Peyer's patch (tissue), 4 donors: ENCODE measurements at regions not wholly inside any gene's neighbourhood (a gene's known extent, or its start where the extent isn't known, plus 50 kb on each side); places are given as distances from the start of the nearest gene placed in this dataset.

Experiments used
- DNase-seq, 3 donors: peaks; one replicate each; pipeline ENCODE4 v3.0.0-alpha.2; 2017 to 2019
- H3K27ac ChIP-seq, 4 donors: fragments of 200-600 bp; sonication (generic); one replicate each; pipeline ENCODE4 v1.5.1; 2016 to 2019
- H3K27me3 ChIP-seq, 2 donors: fragments of 200-600 bp; sonication (generic); one replicate each; pipeline ENCODE4 v1.5.1; 2019
- H3K36me3 ChIP-seq, 3 donors: fragments of 200-600 bp; sonication (generic); one replicate each; pipeline ENCODE4 v1.5.1; 2016 to 2019
- H3K4me1 ChIP-seq, 4 donors: fragments of 200-600 bp; sonication (generic); one replicate each; pipeline ENCODE4 v1.5.1; 2016 to 2019
- H3K4me3 ChIP-seq, 4 donors: fragments of 200-600 bp; sonication (generic); 1 replicate in 3 of 4; 2 replicates in 1 of 4; pipeline ENCODE4 v1.5.1; 2016 to 2019; ENCODE audit warnings: mild to moderate bottlenecking in 1 of 4
- H3K9me3 ChIP-seq, 4 donors: fragments of 200-600 bp; sonication (generic); one replicate each; pipeline ENCODE4 v1.5.1; 2016 to 2019; ENCODE audit warnings: mild to moderate bottlenecking in 1 of 4
- CTCF ChIP-seq, 6 experiments: fragments of 450-650 bp in 4 of 6; fragments of 200-600 bp in 2 of 6; sonication (generic) in 1 of 6; IDR thresholded peaks; one replicate each; pipeline ENCODE4 v1.5.1; 2017 to 2019; ENCODE audit warnings: antibody characterized with exemption in 6 of 6, mild to moderate bottlenecking in 3 of 6, moderate library complexity in 1 of 6
- POLR2A ChIP-seq, 2 donors: fragments of 450-650 bp; IDR thresholded peaks; one replicate each; pipeline ENCODE4 v1.5.1; 2017; ENCODE audit warnings: antibody characterized with exemption in 2 of 2, mild to moderate bottlenecking in 2 of 2, moderate library complexity in 2 of 2

- DNase-seq, result no peak
- peaks cover 0 to 7% (median under 1%) of the 10 kb centered on the region in 4 donors for H3K4me1 ChIP-seq
- H3K36me3 ChIP-seq, result no peaks in the 10 kb centered on the region
- H3K4me3 ChIP-seq, result no peak overlapping the region
- H3K27ac ChIP-seq, result peak overlapping the region in 2 of 4 donors; percentile 28 to 43
- H3K9me3 ChIP-seq, result no peaks in the 10 kb centered on the region
- no peaks in the 10 kb centered on the region for H3K27me3 ChIP-seq
- TF ChIP-seq CTCF (IDR thresholded peaks at IDR 0.05) (no peak), POLR2A (IDR thresholded peaks at IDR 0.05) (no peak)
Observed at GRCh38 chr3:188955919-188956318, 215.9 kb upstream of the TPRG1 start.

DNA sequence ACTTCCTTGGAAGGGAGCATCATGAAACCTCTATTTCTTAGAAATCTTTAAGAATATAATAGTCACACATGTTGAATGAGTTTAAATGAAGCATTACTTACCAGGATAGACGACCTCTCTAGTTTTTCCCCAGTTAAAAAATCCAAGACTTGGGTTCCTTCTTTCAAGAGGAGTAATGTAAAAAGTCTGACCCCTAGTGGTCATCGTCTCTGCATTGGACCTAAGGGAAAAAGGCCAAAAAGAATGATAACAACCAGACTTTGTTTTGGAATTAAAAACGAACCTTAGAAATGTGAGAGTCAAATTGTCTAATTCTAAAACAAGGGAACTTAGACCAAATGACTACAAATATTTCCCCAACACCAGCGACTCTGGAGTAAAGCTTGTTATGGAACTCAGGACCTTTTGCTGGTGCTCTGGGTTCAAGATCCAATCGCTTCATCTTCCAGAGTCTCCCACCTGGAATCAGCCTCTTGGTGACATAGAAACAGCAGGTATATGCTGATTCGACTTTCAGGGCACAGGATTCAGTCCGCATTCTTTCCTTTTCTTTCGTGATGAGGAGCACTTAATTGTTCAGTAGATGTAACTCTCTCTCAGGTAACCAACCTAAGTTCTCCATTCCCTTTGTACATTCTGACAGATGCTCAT, 214.8 kb upstream of the TPRG1 start:
- Histone ChIP-seq H3K9me3 (no peaks in the 10 kb centered on the region), H3K4me3 (no peak overlapping the region), H3K27me3 (no peaks in the 10 kb centered on the region), H3K27ac (peak overlapping the region in 2 of 4 donors; percentile 22 to 28), H3K4me1 (no peaks in the 10 kb centered on the region), H3K36me3 (no peaks in the 10 kb centered on the region)
- no peak for DNase-seq
- peak; percentile 66 to 82 (median 71) for TF ChIP-seq CTCF (IDR thresholded peaks at IDR 0.05)
- no peak for TF ChIP-seq POLR2A (IDR thresholded peaks at IDR 0.05)

DNA sequence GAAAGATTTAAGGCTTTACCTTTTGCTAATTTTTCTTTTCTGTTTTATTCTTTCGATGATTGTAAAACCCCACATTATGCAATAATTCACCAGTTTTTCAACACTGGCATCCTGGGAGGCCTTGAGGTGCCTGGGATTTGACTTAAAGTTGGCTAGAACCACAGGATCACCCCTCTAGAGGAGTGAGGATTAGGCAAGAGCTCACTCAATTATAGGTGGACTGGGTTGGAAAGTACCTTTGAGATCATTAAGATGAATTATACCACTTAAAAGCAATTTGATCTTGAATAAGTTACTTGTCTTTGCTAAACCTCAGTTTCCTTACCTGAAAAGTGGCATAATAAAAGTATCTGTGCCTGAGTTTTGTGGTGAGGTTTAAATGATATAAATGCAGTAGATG, 212.8 kb upstream of the TPRG1 start:
- no peaks in the 10 kb centered on the region for H3K4me1 ChIP-seq
- H3K27me3 ChIP-seq, result no peaks in the 10 kb centered on the region
- H3K27ac ChIP-seq, result no peak overlapping the region

DNA sequence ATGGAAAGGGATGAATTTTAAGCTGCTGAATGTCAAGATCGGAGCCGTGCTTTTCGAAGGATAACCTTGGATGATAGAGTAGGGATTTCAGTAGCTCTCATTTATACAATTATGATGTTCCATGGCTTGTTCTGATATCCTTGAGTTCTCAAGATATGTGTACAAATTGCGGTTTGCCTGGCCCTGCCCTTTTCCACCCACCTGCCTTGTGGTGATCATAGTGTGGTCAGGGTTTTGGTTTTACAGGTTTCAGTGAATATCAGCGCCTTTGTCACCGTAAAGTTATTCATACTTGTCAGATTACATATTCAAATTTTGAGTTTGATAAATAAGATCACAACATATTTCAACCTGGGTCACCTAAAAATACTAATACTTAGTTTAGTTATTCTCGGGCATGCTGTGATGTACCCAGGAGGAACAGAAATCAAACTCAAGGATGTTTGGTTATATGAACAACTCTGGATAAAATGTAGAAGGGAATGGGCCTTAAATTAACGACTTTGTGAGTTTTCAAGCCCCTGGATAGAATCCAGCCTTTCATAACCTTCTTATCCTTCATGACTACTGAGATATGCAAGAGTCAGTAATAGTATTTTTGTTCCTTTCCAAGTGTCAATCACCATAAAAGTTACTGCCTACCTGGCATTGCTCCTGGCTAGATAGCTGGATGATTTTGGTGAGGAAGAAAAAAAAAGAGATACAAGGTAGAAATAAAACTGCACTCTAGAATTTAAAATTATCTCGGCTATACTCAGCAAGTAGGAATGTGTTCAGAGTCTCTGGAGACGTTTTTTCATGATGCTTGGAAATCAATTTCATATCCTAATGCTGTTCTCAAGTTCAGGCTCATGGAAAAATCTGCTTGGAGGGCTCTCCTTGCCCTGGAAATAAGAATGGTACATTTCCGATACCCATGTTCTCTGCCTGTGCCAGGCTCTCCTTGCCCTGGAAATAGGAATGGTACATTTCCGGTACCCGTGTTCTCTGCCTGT, 209.2 kb upstream of the TPRG1 start:
- no peak for TF ChIP-seq POLR2A (IDR thresholded peaks at IDR 0.05)
- no peak for TF ChIP-seq CTCF (IDR thresholded peaks at IDR 0.05)
- no peaks in the 10 kb centered on the region for H3K36me3 ChIP-seq

More for the DNA sequence above, 212.8 kb upstream of the TPRG1 start:
- no peak overlapping the region for H3K4me3 ChIP-seq
- DNase-seq, result no peak
- no peaks in the 10 kb centered on the region for H3K36me3 ChIP-seq
- H3K9me3 ChIP-seq, result no peaks in the 10 kb centered on the region
- TF ChIP-seq POLR2A (IDR thresholded peaks at IDR 0.05) (no peak), CTCF (IDR thresholded peaks at IDR 0.05) (no peak)

GRCh38 chr3:188964957-188965356, 206.8 kb upstream of the TPRG1 start:
- Histone ChIP-seq H3K27ac (no peak overlapping the region), H3K4me1 (no peaks in the 10 kb centered on the region)
- TF ChIP-seq POLR2A (IDR thresholded peaks at IDR 0.05) (no peak), CTCF (IDR thresholded peaks at IDR 0.05) (no peak)

More for the DNA sequence above, 209.2 kb upstream of the TPRG1 start:
- DNase-seq, result no peak
- Histone ChIP-seq H3K4me1 (no peaks in the 10 kb centered on the region), H3K4me3 (no peak overlapping the region), H3K27ac (no peak overlapping the region), H3K27me3 (no peaks in the 10 kb centered on the region), H3K9me3 (no peaks in the 10 kb centered on the region)

More at GRCh38 chr3:188964957-188965356, 206.8 kb upstream of the TPRG1 start:
- DNase-seq, result no peak
- H3K9me3 ChIP-seq, result no peaks in the 10 kb centered on the region
- H3K27me3 ChIP-seq, result no peaks in the 10 kb centered on the region
- H3K36me3 ChIP-seq, result no peaks in the 10 kb centered on the region
- H3K4me3 ChIP-seq, result no peak overlapping the region
